Right atrium auricular region (tissue), 2 donors: ENCODE measurements at regions not wholly inside any gene's neighbourhood (a gene's known extent, or its start where the extent isn't known, plus 50 kb on each side); places are given as distances from the start of the nearest gene placed in this dataset.
"Not testable (repeated sequence)": the region's sequence is repeated elsewhere in the genome, so short reads cannot be mapped to it uniquely, and the experiment has no call there.

Experiments
- DNase-seq: peaks from one replicate; pipeline ENCODE4 v3.0.0-alpha.2; 2019; ENCODE audit warnings: low spot score
- H3K27ac ChIP-seq, 2 donors: fragments of 200-600 bp; sonication (generic); 1 replicate in 1 of 2; 2 replicates in 1 of 2; pipeline ENCODE4 v1.5.1; 2016 to 2019
- H3K27me3 ChIP-seq, 2 donors: fragments of 200-600 bp; sonication (generic); one replicate each; pipeline versions ENCODE4 v1.5.1 to v1.6.0; 2017 to 2019
- H3K36me3 ChIP-seq: fragments of 200-600 bp; sonication (generic); one replicate; pipeline ENCODE4 v1.5.1; 2016
- H3K4me1 ChIP-seq, 2 donors: fragments of 200-600 bp; sonication (generic); one replicate each; pipeline versions ENCODE4 v1.5.1 to v1.6.0; 2017 to 2019
- H3K4me3 ChIP-seq, 2 donors: fragments of 200-600 bp; sonication (generic); 1 replicate in 1 of 2; 2 replicates in 1 of 2; pipeline ENCODE4 v1.5.1; 2017 to 2019; ENCODE audit warnings: mild to moderate bottlenecking in 1 of 2, moderate library complexity in 1 of 2
- H3K9me3 ChIP-seq, 2 donors: fragments of 200-600 bp; sonication (generic); one replicate each; pipeline ENCODE4 v1.5.1; 2019
- TF ChIP-seq, protein P1 (sequence below), 2 donors: fragments of 200-600 bp; sonication (generic); IDR thresholded peaks; one replicate each; pipeline ENCODE4 v1.5.1; 2019; ENCODE audit warnings: antibody characterized with exemption in 2 of 2

DNA sequence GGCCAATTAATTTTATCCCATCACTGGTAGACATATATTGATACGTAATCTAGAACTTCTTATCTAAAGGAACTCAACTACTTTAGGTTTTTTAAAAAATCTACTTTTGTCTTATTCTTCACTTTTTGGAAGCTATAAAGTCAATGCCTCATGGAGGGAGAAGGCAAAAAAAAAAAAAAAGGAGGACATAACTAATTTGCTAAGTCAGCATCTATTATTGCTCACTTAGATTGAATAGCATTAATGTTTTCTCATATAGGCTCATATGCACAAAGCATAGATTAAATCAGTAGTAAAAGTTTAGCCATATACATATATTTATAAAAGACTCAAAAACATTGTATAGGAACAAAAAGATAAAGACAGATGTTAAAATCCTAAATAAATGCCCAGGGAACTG lies 179.3 kb upstream of the DGKB start:
- H3K36me3 ChIP-seq = no peaks in the 10 kb centered on the region
- no peaks in the 10 kb centered on the region for H3K27me3 ChIP-seq
- no peaks in the 10 kb centered on the region for H3K9me3 ChIP-seq
- H3K4me3 ChIP-seq = no peak overlapping the region
- TF ChIP-seq, protein P1, sequence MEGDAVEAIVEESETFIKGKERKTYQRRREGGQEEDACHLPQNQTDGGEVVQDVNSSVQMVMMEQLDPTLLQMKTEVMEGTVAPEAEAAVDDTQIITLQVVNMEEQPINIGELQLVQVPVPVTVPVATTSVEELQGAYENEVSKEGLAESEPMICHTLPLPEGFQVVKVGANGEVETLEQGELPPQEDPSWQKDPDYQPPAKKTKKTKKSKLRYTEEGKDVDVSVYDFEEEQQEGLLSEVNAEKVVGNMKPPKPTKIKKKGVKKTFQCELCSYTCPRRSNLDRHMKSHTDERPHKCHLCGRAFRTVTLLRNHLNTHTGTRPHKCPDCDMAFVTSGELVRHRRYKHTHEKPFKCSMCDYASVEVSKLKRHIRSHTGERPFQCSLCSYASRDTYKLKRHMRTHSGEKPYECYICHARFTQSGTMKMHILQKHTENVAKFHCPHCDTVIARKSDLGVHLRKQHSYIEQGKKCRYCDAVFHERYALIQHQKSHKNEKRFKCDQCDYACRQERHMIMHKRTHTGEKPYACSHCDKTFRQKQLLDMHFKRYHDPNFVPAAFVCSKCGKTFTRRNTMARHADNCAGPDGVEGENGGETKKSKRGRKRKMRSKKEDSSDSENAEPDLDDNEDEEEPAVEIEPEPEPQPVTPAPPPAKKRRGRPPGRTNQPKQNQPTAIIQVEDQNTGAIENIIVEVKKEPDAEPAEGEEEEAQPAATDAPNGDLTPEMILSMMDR (IDR thresholded peaks at IDR 0.05) = no peak
- no peak overlapping the region for H3K27ac ChIP-seq
- no peaks in the 10 kb centered on the region for H3K4me1 ChIP-seq
- no peak for DNase-seq

DNA sequence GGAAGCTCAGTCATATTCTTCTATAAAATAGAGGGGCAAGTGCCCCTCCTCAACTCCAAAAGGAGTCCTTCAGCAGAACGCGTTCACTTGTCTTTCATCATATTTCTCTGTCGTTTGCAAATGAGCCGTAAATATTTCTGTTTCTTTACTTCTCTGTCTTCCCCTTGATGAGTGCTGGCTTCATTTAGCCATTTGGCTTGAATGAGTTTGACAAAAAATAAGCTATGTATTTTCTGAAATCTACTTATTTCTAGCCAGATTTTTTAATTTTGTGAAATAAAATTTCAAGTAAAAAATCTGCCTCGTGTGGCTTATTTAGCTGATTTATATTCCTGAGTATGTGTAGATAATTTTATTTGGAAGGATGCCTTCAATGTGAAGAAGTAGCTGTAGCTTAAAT lies 170.8 kb upstream of the DGKB start:
- TF ChIP-seq, protein P1 (IDR thresholded peaks at IDR 0.05) = no peak
- no peak overlapping the region for H3K4me3 ChIP-seq
- no peaks in the 10 kb centered on the region for H3K36me3 ChIP-seq
- no peaks in the 10 kb centered on the region for H3K9me3 ChIP-seq
- H3K4me1 ChIP-seq = no peaks in the 10 kb centered on the region
- H3K27ac ChIP-seq = no peak overlapping the region
- H3K27me3 ChIP-seq = no peaks in the 10 kb centered on the region
- no peak for DNase-seq

DNA sequence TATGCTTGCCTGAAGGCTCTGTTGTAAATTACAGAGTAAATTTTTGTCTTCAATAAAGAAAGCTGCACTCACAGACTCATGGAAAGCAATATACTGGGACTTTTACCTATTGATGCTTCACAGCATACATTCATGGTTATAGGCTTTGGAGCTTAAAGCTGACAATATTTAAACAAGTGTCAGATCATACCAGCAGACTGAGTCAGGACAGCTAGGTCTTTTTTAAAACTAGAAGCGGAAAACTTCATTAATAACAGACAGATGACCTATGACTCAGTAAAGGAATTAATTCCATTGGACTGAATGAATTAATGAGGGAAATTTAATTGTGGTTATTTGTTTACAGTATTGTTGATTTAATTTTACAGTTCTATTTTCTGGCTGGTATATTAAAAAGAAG lies 165.8 kb upstream of the DGKB start:
- no peak overlapping the region for H3K4me3 ChIP-seq
- no peak overlapping the region for H3K27ac ChIP-seq
- no peaks in the 10 kb centered on the region for H3K9me3 ChIP-seq
- no peaks in the 10 kb centered on the region for H3K27me3 ChIP-seq
- H3K4me1 ChIP-seq = no peaks in the 10 kb centered on the region
- DNase-seq = no peak
- TF ChIP-seq, protein P1 (IDR thresholded peaks at IDR 0.05) = no peak
- no peaks in the 10 kb centered on the region for H3K36me3 ChIP-seq

DNA sequence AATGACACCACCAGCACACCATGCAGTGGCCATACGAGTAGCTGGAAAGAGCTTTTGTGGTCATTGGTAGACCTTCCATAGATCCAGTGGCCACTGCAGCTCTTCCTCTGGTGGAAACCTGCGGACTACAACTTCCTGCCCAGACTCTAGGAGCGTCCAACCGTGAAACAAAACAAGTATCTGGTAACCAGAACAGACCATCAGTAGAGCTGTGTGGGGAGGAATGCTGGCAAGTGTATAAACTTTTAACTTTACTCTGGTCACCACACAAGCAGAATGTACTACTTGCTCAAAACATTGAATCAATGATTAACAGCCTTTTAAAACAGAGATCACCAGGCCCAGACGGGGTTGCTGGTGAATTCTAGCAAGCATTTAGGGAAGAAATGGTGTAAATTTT lies 154.7 kb upstream of the DGKB start:
- no peak overlapping the region for H3K4me3 ChIP-seq
- DNase-seq = no peak

DNA sequence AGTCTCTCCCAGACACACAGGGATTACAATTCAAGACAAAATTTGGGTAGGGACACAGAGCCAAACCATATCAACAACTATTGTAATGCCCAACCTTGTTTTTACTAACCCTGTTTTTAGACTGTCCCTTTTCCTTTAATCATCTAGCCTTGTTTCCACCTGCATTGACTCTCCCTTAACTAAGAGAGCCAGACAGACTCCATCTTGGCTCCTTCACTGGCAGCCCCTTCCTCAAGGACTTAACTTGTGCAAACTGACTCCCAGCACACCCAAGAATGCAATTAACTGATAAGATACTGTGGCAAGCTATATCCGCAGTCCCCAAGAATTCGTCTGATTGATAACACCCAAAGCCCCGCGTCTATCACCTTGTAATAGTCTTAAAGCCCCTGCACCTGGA lies 151.8 kb upstream of the DGKB start:
- not testable (repeated sequence) for H3K4me1 ChIP-seq, H3K9me3 ChIP-seq, H3K27me3 ChIP-seq, H3K4me3 ChIP-seq, DNase-seq, H3K36me3 ChIP-seq, H3K27ac ChIP-seq

More for the DNA sequence above, 154.7 kb upstream of the DGKB start:
- no peaks in the 10 kb centered on the region for H3K4me1 ChIP-seq
- TF ChIP-seq, protein P1 (IDR thresholded peaks at IDR 0.05) = no peak
- no peaks in the 10 kb centered on the region for H3K9me3 ChIP-seq
- no peaks in the 10 kb centered on the region for H3K27me3 ChIP-seq
- no peaks in the 10 kb centered on the region for H3K36me3 ChIP-seq
- no peak overlapping the region for H3K27ac ChIP-seq

DNA sequence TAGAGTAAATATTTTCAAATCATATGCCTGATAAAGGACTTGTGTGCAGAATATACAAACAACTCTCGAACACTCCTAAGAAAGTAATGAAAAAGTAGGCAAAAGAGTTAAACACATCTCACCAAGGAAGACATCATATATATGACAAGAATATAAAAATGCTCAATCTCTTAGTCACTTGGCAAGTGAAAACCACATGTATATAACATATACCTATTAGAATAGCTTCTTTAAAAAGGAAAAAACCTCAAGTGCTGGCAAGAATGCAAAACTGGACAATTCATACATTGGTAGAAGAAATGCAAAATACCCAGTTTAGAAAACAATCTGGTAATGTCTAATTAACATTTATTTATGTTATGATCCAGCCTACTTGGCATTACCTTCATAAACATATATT lies 146.6 kb upstream of the DGKB start:
- no peak overlapping the region for H3K27ac ChIP-seq
- TF ChIP-seq, protein P1 (IDR thresholded peaks at IDR 0.05) = no peak
- H3K27me3 ChIP-seq = no peaks in the 10 kb centered on the region
- no peaks in the 10 kb centered on the region for H3K9me3 ChIP-seq
- DNase-seq = no peak
- no peaks in the 10 kb centered on the region for H3K4me1 ChIP-seq
- no peak overlapping the region for H3K4me3 ChIP-seq
- H3K36me3 ChIP-seq = no peaks in the 10 kb centered on the region
